ENCODE measurements at regions not wholly inside any gene's neighbourhood (a gene's known extent, or its start where the extent isn't known, plus 50 kb on each side); places are given as distances from the start of the nearest gene placed in this dataset.

DNA sequence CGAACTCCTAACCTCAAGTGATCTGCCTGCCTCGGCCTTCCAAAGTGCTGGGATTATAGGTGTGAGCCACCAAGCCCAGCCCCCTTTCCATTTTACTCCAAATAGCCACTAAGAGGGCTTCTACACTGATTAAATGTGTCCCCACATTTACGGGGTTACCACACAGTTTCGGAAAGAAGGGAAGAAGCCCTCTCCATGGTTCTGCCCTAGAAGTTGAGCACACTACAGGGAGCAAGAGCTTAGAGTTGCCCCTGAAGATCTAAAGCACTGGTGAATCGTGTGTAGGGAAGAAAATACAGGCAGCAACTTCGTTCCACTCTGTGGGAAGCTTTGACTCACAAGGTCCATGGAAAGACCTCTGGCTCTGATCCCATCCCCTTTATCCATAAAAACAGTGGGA lies 133.0 kb upstream of the PRKCQ start:
- TF ChIP-seq, protein P1, sequence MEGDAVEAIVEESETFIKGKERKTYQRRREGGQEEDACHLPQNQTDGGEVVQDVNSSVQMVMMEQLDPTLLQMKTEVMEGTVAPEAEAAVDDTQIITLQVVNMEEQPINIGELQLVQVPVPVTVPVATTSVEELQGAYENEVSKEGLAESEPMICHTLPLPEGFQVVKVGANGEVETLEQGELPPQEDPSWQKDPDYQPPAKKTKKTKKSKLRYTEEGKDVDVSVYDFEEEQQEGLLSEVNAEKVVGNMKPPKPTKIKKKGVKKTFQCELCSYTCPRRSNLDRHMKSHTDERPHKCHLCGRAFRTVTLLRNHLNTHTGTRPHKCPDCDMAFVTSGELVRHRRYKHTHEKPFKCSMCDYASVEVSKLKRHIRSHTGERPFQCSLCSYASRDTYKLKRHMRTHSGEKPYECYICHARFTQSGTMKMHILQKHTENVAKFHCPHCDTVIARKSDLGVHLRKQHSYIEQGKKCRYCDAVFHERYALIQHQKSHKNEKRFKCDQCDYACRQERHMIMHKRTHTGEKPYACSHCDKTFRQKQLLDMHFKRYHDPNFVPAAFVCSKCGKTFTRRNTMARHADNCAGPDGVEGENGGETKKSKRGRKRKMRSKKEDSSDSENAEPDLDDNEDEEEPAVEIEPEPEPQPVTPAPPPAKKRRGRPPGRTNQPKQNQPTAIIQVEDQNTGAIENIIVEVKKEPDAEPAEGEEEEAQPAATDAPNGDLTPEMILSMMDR (IDR thresholded peaks at IDR 0.05), result no peak
- TF ChIP-seq POLR2A (IDR thresholded peaks at IDR 0.05), result no peak

Data from vagina (tissue), 2 donors.